Right hindlimb (tissue), 1 donor: ENCODE measurements at regions not wholly inside any gene's neighbourhood (a gene's known extent, or its start where the extent isn't known, plus 50 kb on each side); places are given as distances from the start of the nearest gene placed in this dataset.

ENCODE experiments used
- DNase-seq: peaks from one replicate; pipeline ENCODE4 v3.0.0-alpha.2; 2018

DNA sequence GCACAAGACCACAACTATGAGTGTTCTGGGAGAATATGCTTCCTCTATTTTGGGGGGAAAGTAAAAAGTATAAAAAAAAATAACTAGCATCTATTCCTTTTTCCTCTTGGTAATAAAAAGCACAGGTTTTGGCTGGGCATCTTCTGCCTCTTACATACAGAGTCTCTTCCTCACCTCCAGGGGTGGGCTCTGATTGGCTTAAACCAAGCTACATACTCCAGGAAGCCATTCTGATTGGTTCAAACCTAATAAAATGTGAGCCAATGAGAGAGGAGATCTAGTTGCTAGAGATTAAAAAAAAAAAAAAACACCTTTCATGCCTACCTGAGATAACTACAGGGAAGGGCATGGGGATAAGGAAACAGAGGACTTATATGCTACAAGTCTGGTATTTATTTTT lies 365.9 kb upstream of the ERCC4 start:
- DNase-seq, result no peak

DNA sequence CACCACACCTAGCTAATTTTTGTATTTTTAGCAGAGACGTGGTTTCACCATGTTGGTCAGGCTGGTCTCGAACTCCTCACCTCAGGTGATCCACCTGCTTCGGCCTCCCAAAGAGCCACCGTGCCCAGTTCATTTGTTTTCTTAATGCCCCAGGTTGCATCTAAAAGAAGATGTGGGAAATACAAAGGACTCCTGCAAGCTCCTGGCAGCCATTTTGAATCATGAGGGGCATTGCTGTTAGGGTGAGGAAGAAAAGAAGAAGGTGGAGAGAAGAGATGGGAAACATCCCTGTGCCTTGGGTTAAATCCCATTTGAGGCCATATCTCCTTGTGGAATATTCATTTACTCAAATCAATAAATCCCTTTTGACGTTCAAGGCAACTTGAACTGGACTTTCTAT lies 365.3 kb upstream of the ERCC4 start:
- no peak for DNase-seq

DNA sequence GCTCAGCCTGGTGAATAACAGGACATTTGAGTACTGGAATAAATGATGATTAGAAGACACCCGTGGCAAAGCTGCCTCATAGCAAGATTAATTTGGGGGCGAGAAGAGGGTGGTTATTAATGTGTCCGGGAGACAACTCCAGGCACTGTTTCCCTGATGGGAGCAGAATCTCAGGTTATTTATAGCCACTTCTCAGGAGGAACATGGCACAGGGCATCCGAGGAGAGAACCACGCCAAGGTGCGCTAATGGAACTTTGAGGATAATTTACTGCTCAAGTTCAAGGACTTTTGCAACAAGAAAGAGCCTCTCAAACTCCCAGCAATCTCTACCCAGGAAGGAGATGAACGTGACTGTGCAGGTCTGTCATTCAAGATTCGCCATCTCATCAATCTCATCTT lies 362.5 kb upstream of the ERCC4 start:
- DNase-seq, result no peak

DNA sequence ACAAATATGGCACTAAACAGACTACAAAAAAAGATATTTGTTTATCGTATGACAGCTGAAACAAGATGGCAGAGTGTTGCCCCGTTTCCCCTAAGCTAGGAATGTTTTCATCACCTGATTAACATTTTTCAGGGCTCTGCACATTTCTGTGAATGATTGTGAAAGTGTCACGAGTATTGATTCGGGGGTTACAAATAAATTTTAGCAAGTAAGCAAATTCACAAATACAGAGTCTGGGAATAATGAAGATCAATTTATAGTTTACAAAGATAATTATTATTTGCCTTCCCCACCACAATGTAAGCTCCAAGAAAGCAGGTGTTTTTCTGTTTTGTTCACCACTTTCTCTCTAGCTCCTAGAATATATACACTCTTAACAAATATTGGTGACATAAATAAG lies 361.2 kb upstream of the ERCC4 start:
- DNase-seq, result no peak

DNA sequence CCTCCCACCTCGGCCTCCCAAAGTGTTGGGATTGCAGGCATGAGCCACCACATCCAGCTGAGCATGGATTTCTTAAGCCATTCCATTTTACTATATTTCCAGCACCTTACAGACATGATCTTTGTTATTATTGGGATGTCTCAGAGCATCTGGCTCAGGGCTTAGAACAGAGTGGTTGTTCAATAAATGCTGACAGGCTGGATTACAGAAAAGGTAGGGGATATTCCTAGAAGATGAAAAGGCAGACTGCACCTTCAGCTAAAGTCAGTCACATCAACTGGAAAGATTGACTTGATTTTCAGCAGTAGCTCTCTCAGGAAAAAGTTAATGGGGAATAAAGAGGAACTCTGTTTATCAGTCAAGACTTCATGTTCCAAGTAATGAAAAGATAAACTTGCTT lies 360.3 kb upstream of the ERCC4 start:
- no peak for DNase-seq

DNA sequence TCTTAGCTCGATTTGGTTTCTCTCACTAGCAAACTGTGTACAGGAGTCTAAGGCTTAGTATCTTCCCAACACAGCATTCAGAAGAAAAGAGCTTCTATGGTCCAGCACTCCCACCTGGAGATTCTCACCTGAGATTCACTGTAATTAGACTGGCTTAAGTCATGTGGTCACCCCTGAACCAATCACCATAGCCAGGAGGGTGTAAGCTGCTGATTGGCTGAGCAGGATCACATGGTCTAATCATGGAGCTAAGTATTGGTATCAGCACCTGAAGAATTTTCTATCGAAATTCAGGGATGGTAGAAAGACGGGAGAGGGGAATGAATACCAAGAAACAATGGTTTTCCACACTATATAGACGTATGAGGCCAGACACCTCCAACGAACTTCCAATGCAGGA lies 359.8 kb upstream of the ERCC4 start:
- DNase-seq, result no peak

DNA sequence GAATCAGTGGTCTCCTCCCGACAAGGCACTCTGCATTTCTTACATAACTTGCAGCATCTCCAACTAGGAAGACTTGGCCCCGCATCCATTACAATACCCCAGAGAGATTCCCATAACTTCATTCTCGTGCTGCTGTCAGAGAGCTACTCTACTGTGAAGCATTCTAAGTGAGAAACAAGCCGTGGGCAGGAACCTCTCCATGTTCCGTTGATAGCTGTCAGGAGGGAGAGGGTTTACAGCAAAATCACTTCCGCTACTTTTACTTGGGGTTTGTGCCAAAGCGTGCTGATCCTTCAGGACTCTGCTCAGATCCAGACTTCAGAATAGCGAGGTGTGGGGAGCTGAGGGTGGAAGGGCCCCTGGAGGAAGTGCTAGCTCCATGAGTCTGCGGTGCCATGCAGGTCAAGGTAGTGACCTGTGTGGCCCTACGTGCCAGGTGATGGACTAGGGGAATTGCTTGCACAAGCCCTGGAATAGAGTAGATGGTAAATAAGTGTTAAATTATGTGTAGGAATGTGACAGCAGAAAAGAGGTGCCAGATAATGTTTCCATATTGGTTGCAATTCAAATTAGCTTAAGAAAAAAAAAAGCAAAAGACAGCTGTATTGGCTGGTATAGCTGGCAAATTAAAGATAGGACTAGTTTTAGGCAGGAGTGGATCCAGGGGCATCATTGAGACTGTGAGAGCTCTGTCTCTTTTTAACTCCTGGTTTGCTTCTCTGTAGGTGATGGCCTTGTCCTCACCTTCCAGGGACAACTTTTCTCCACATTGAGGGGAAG lies 358.5 kb upstream of the ERCC4 start:
- no peak for DNase-seq

DNA sequence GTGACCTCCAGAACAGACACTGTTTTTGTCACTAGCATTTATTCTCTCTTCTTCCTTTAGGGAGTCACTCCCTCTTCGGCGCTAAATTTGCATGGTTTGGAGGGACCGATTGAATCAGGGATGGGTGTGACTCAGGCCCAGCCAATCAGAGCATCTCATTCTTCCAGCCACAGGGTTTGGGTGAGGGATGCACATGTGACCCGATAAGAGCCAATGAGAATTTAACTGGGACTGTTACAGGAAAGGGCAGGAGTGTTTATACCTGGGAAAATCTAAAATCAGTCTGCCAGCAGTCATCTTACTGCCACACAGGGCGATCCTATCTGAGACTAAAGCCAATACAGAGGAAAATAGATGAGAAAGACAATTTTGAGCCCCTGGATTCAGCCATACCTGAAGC lies 351.2 kb upstream of the ERCC4 start:
- DNase-seq, result no peak

DNA sequence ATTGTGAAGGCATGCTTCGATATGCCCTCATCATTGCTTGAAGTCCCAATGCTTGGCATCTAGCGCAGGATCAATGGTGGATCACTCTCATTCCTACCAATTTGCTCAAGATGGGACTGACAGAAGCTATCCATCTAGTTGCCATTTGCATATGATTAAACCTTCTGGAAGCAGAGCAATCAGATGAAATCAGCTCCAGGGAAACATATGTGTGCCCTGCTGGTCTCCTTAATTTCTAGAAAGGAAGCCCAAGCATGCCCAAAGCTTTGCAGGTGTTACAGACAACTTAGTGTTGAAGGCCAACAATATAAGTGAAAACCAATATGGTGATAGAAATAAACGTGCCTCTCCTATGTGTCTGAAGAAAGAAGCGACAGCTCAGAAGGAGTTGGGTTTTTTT lies 350.0 kb upstream of the ERCC4 start:
- no peak for DNase-seq

DNA sequence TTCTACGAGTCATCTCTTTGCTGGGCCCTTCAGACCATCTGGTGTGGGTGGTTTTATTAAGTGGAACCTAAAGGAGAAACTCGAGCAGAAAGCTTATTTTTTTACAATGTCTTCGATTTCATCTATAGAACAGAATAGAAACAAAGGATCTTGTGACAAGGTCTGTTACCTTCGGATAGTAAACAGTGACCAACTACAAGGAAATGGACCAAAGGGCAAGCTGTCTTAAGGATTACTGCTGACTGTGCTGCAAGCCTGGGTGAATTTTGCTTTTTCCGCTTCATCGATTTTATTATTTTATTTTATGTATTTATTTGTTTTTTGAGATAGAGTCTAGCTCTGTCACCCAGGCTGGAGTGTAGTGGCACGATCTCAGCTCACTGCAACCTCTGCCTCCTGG lies 348.9 kb upstream of the ERCC4 start:
- DNase-seq, result no peak

DNA sequence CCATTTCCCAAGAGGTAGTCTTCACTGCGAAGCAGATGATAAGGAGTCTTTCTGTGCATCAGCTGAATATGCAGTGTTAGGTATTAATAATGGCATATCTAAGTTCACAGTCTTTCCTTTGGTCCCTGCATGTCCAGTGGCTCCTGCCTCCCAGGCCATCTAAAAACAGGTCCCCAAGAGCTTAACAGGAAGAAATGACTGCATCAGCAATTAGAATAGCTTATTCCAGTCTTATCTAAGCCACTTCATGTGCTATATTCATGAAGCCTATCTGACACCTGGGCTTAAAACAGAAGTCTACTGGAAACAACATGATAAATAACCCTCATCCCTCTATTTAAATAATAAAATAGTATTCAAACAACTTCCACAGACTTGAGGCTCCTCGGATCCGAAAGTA lies 346.1 kb upstream of the ERCC4 start:
- no peak for DNase-seq

DNA sequence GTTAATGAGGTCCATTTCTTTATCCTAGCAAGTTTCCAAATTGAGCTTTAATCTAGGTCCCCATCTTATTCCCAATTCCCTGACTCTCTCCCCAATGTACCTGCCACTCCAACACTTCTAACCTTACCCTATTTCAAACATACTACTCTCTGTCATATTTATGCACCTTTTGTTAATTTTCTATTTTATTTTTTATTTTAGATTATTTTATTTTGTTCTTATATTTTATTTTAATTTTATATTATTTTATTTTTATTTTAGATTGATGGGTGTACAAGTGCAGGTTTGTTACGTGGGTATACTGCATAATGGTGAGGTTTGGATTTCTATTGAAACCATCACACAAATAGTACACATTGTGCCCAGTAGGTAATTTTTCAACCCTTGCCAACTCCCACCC lies 333.9 kb upstream of the ERCC4 start:
- no peak for DNase-seq

DNA sequence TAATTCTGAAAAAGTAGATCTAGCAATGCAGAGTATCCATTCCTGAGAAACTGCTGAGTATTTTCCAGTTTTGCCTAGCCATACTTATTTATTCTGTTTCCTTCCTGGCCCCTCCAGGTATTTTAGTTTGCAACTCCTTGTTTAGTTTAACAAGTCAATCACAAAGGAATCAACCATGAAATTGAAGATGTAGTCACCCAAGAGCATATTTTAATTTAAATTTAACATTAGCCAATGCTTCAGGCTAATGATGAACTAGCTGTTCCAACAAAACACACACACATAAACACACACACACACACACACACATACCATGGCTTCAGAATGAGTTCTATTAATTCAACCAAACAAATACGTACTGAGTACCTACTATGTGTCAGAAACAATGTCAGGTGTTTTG lies 332.8 kb upstream of the ERCC4 start:
- no peak for DNase-seq

DNA sequence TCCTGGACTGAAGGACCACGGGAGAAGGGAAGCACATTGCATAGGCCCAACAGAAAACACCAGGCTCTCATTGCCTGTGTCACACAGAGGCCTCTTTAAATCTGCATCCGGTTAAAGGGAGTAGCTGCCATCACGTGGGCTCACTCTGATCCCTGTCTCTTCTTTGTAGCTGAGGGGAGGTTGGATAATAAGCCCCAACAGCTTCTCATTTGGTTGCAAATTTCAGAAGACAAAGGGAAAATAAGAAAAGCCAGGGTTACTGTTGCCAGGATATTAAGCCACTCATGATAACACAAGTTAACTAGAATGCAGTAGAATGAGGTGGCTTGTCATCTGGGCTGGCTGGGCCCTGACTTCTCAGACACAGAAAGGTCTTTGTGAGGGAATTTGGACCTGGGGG lies 325.1 kb upstream of the ERCC4 start:
- DNase-seq, result no peak

DNA sequence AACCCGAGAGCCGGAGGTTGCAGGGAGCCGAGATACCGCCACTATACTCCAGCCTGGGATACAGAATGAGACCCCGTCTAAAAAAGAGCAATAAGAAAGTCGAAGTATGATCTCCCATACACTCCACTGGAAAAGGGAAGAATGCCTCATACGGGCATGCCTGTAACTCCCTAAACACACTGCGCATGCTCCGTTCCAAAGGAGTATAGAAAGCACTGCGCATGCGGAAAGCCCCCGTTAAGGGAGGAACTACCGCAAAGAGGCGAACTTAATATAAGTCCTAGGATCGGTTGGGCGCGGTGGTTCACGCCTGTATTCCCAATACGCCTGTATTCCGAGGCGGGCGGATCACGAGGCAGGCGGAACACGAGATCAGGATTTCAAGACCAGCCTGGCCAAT lies 313.1 kb upstream of the ERCC4 start:
- DNase-seq, result no peak

DNA sequence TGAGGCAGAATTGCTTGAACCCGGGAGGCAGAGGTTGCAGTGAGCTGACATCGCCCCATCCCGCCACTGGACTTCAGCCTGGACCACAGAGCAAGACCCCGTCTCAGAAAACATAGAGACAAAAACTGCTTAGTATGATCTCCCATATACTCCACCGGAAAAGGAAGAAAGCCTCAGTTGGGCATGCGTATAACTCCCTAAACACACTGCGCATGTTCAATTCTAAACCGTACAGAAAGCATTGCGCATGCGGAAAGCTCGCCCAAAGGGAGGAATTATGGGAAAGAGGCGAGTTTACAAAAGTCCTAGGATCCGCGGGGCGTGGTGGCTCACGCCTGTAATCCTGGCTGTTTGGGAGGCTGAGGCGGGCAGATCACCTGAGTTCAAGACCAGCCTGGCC lies 312.7 kb upstream of the ERCC4 start:
- DNase-seq, result no peak

DNA sequence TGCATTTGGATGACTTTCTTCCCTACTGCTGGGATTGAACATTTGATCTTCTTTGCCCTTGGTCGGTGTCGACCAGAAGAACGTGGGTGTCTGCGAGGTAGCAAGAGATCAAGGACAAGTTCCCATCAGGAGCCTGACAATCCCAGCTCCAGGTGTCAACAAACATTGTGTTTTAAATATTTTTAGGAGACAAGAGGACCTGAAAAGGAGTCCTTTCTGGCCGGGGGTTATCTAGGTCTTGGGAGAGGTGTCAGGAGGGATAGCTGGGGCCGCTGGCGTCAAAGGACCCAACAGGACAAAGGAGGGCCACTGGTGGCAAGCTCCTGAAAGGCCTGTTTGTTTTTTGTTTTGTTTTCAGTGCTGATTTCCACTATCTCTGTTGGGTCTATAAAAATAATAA lies 308.4 kb upstream of the ERCC4 start:
- no peak for DNase-seq

DNA sequence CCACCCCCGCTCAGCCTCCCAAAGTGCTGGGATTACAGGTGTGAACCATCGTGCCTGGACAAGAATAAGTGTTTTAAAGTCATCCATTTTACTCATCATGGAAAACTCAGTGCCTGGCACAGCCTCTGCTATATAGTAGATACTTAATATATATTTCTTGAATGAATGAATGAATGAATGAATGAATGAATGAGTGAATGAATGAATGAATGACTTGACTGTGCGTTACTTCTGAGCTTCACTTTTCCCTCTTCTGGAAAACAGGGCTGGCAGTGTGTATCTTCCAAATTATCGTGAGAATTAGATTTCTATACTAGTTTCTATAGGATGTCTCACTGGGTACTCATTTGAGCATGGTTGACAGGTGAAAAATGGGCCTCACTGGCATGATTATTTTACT lies 307.3 kb upstream of the ERCC4 start:
- DNase-seq, result no peak

DNA sequence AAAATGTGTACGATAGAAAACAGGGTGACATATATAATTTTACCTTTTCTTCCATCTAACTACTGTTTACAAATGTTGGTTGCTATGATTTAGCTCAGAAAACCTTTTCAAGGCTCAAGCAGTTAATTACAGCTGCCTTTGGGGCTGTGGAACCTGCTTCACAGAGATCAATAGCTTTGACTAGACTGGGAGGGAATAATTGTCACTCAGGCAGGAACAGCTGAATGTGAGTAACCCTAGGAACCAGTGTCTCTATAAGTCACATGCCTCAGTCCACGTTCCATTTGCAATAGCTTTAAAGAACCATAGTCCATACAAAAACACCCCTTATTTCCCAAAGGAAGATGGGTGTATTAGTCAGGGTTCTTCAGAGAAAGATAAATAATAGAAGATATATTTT lies 306.8 kb upstream of the ERCC4 start:
- no peak for DNase-seq

DNA sequence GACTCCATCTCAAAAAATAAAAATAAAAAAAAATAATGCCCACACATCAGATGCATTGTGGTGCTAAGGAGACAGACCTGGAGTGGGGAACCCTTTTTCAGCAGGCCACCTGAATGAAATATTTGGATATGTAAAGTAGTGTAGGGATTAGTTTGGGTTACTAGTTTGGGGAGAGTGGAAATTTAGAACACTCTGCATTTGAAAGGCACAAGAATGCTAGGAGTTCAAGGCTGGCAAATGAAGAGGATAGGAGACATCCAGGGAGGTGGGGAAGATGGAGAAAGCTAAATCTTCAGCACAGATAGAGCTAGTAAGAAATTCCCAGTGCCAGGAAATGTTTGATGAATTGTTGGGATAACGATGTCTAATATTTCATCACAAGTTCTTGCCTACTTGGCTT lies 298.3 kb upstream of the ERCC4 start:
- no peak for DNase-seq

DNA sequence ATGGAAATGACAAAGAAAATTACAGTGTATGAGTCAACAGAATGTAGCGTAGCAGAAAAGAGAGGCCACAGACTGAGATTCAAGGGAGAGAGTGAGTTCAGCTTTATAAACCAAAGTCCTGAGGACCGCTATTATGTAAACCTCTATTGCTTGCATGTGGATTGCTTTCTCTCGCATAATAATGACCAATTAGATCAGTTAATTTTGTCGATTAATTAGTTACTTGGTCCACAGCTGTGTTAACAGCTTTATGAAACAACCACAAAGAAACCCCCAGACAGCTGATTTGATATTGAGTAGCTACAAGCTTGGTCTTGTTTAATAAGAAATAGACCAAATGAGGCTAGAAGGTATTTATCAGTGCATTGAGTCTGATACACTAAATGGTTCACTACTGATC lies 291.8 kb upstream of the ERCC4 start:
- DNase-seq, result no peak

DNA sequence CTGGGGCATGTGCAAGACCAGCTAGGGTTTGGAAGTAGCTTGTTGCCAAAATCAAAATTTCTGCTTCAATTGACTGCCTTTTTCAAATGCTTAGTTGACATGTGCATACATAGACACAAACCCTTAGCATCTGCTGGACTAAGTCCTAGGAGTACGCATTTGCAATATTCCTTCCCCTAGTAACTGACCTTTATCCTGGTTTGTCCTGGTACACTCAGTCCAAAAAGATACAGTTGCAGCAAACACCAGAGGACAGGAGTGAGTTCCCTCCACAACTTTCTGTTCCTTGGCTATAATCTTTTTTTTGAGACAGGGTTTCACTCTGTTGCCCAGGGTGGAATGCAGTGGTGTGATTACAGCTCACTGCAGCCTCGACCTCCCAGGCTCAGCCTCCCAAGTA lies 290.2 kb upstream of the ERCC4 start:
- DNase-seq, result no peak

DNA sequence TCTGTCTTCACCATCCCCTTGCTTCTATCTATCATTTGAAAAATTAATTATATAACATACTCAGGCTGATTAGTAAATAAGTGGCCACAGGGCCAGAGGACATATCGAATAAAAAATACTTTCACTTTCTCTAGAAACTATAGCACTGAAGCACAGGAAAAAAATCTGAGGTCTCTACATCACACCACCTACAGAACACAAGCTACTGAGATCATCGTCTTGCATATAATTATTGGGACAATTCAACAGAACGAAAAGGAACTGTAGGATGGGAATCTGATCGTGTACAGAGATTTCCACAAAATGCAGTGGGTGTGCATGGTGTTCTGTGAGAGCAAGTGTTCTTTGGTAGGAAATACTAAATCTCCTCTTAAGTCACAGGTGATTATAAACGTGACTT lies 289.6 kb upstream of the ERCC4 start:
- DNase-seq, result no peak

DNA sequence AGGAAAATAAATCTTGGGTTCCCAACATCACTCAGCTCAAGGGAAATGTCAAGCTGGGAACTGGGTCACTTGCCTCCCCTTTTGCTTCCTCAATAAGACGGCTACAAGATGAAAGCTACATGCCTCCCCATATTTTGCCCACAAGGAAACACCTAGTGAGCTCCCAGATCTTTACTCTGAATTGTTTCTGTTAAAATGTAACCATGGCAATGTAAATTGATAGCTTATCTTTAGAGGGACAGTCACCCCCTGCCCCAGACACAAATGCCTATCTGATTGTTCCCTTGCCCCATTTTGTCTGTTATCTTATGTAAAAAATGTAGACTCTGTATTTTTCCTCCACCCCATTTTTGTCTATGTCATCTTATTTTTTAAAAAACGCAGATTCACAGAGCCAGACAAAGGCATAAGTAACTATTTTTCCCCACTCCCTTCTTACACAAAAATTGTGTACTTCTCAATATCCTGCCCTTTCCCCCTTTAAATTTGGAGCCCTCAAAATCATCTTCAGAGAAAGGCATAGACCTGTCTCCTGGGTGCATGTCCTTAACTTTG lies 288.7 kb upstream of the ERCC4 start:
- DNase-seq, result no peak

DNA sequence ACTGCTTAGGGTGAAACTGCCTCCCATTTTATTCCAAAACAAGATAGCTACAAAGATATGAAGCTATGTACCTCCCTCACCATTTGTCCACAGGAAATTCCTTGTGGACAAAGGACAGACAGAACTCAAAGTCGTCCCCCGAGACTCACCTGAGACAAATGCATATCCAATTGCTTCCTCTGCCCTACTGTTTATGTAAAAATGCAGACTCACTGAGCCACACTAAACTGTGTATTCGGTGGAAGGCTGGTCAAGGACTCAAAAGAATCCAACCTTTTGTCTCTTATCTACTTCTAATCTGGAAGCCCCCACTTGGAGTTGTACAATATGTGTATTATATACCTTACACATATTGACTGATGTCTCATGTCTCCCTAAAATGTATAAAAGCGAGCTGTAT lies 288.0 kb upstream of the ERCC4 start:
- no peak for DNase-seq
